ENCODE measurements at regions not wholly inside any gene's neighbourhood (a gene's known extent, or its start where the extent isn't known, plus 50 kb on each side); places are given as distances from the start of the nearest gene placed in this dataset.

- TF ChIP-seq CTCF (IDR thresholded peaks at IDR 0.05) = no peak
- TF ChIP-seq EZH2 (IDR thresholded peaks at IDR 0.05; ENCODE audit: borderline replicate concordance, insufficient read depth, low read depth, low read length, poor library complexity, severe bottlenecking) = no peak
These were observed 252.2 kb downstream of the NR2F1-AS1 start for GRCh38 chr5:93328833-93329232.

Measured in B cell (primary cell).